HG03520 (cell line): ENCODE measurements at regions not wholly inside any gene's neighbourhood (a gene's known extent, or its start where the extent isn't known, plus 50 kb on each side); places are given as distances from the start of the nearest gene placed in this dataset.

Source experiments
- ATAC-seq: cut with Tn5 transposase; IDR thresholded peaks from one replicate; pipeline ENCODE4 v1.9.1; 2021; ENCODE audit warnings: mild to moderate bottlenecking, moderate library complexity; ENCODE audit not compliant: unreplicated experiment

DNA sequence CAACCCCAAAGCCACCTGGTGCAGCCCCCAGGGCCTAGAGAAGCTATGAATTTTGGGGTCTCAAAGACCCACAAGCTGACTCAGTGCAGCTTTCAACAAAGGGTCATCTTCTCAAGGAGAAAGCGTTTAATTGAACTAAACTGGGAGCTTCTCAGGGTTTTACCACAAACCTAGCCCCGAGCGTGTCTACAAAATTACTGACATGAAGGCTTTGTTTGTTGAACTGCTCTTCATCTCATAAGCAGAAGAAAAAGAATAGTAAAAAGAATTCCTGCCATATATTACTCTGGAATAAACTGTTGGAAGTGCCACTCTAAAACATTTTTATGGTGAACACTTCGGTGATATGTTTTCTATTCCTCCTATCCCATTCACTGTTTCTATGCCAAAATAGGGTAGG lies 50.8 kb upstream of the INCENP start:
- ATAC-seq = no peak

DNA sequence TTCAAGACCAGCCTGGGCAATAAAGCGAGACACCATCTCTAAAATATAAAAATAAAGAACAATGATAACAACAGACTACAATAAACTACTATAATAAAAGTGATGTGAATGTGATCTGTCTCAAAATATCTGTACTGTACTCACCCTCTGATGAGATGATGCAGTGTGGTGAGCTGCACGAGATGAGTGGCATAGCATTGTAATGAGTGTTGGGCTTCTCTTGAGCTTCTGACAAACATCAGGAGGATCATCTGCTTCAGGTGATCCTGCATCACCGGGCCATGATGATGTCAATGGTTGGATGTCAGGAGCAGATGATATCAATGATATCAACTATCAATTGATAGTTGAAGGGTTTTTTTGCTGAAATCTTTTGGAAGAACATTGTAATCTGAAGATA lies 52.4 kb upstream of the INCENP start:
- ATAC-seq = no peak

DNA sequence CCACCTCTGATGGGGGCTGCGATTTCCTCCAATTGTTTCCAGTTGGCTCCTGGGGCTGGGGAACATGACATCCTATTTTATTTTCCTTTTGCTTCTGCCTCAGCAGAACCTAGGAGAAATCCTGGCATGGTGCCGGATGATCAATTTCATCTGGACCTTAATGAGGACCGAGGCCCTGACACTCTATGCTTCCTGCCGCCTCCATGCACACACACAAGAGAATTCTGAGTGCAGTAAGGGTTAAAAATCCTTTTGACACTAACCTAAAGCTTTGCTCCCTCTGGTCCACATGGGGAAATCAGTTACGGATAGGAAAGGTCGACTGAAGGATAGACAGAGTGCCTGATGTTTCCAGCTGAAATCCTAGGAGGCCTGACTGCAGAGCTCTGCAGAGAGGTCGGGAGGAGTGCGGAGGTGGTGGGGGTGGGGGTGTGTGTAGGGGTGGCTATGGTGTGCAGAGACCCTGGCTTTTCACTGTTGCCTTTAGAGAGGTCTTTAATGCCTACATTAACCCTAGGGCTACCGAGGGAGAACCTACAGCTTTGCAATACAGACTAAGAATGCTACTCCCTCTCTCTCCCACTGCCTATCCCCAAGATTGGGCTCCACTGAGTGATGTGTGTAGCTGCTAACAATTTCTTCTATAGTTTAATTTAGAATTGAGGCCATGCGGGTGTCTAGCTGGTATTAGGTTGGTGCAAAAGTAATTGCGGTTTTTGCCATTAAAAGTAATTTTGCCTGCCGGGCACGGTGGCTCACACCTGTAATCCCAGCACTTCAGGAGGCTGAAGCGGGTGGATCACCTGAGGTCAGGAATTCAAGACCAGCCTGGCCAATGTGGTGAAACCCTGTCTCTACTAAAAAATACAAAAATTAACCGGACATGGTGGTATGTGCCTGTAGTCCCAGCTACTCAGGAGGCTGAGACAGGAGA lies 53.6 kb upstream of the INCENP start:
- no peak for ATAC-seq

DNA sequence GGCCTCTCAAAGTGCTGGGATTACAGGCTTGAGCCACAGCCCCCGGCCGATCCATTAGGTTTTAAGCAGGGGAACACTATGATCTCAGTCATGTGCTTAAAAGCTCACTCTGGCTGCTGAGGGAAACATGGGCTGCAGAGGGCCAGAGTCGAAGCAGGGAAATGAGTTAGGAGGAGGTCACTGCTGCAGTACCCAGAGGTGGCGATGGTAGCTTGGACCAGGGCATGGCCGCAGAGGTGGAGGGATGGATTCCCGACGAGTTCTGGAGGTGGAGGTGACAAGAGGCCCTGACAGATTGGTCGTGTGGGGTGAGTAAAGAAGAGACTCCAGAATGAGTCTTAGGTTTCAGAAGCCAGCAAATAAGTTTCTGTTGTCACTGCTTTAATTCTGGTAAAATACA lies 54.4 kb upstream of the INCENP start:
- no peak for ATAC-seq

DNA sequence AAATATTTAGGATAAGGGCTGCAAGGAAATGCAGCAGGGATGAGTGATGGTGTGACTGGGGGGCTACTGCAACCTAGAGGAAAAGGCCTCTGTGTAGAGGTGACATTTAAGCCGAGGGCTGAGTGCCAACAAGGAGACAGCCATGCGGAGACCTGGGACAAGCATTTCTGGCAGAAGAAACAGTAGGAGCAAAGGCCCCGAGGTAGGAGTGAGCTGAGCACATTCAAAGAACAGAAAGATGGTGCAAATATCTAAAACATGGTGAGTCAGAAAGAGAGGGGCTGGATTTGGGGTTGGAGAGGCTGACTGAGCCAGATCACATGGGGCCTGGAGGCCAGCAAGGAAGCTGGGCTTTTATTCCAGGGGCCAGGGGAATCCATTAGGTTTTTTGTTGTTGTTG lies 55.1 kb upstream of the INCENP start:
- ATAC-seq = no peak

DNA sequence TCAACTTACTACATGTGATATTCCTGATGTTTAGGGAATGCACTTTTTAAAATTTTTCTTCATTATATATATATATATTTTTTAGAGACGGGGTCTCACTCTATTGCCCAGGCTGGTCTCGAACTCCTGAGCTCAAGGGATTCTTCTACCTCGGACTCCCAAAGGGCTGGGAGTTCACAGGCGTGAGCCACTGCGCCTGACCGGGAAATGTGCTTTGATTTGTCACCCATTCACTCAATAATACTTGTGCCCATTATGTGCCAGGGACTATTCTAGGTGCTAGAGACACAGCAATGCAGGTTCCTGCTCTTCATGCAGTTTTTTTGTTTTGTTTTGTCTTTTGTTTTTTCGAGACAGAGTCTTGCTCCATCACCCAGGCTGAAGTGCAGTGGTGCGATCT lies 56.1 kb upstream of the INCENP start:
- no peak for ATAC-seq

DNA sequence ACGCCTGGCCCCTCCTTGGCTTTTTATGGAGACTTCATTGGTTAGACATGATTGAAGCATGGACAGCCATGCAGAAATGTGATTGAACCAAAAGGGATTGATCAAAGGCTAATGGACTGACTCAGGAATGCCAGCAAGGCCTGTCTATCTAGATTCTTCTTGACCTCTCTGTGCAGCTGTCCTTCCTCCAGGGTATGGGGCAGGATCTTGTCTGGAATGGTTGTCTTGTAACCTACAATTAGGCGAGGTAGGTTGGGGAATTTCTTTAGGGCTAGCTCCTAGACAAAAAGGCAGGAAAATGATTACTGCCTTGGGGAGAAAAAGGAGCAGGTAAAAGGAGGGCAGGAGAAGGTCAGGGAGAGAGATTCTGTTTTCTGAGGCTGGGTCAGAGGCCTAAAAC lies 59.6 kb upstream of the INCENP start:
- no peak for ATAC-seq

DNA sequence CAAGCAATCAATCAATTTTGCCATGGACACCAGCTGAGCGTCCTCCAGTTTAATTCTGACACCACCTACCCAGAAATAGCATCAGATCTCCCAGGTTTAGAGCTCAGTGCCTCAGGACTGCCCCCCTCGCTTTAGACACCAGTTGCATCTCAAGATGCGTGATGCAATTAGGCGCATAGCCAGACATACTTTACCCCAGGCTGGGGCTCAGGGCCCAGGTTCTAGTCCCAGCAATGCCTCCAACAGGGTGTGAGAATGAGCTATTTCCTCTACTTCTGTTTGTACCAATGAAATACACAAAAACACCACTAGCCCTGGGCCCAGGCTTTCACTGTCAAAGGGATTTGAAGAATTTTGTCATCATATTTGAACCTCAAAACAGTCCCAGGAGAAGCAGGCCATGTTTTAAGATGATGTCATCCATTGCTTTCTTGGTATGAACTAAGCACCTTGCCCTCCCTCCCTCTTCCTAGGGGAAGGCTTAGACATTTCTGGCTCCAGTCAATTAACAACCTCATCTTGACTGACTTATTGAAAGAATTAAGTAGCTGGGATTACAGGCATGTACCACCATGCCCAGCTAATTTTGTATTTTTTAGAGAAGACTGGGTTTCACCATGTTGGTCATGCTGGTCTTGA lies 61.5 kb upstream of the INCENP start:
- no peak for ATAC-seq

DNA sequence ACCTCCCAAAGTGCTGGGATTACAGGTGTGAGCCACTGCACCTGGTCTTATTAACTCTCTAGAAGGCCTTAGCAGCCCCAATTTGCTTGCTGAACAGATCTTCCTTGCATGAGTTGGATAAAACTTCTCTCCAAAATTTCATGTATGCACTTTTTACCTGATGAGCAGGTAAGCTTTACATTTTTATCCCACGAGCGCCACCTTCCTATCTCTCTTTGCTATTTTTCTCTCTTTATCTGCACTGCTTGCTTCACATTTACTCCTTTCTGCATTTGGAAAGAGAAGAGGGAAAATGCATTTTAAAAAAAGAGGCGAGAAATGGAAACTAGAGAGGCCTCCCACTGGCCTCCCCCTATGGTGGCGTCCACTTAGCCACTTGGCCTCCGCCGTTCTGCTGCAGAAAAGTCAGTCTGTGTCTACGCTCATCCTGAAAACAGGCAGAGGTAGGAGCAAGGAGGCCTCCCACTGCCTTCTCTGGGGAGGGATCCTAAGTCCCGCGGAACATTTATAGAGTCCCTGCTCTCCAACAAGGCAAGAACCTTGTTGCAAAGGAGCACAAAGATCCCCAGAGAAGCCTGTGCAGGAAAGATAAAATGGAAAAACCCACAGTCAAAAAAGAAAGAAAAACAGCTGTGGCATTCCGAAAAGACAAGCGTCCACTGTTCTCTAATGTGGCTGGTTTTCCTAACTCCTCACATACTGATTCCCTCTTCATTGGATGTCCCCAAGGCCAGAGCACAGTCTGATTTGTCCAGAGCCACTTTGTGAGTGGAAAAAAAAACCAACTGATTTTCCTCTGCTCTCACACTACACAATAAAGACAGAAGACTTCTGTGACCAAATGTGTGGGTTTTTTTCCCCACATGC lies 62.2 kb upstream of the INCENP start:
- no peak for ATAC-seq

DNA sequence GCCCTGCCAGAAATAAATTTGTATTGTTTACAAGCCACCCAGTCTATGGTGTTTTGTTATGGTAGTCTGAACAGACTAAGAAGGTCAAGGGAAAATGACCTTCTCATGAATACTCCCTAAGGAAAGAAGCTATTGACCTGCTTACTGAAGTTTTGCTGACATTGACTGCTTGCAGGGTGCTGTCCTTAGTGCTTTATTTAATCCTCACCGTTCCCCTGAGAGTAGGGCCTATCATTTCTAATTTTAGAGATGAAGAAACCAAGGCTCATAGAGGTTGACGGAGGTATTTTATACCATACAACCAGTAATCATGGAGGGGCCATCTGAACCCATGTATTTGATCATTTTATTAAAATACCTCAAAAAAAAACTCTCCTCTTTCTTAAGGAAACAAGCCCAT lies 66.7 kb upstream of the INCENP start:
- ATAC-seq = no peak

DNA sequence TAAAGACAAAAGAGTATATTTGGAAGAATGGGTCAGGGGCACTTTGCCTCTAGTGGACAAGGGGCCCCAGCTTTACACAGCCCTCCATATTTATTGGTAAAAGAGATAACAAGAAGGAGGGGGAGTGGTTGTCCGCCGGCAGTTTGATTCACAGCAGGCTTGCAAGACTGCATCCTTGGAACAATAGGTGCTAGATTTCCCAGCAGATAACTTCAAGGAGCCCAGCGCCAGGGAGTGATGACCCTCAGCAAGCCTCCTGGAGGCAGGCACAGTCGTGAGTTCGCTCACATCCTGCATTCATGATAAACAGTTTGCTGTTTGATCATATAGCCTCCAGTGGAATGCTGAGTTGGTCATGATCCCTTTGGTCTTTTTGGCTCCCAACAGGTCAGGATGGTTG lies 67.8 kb upstream of the INCENP start:
- ATAC-seq = no peak

DNA sequence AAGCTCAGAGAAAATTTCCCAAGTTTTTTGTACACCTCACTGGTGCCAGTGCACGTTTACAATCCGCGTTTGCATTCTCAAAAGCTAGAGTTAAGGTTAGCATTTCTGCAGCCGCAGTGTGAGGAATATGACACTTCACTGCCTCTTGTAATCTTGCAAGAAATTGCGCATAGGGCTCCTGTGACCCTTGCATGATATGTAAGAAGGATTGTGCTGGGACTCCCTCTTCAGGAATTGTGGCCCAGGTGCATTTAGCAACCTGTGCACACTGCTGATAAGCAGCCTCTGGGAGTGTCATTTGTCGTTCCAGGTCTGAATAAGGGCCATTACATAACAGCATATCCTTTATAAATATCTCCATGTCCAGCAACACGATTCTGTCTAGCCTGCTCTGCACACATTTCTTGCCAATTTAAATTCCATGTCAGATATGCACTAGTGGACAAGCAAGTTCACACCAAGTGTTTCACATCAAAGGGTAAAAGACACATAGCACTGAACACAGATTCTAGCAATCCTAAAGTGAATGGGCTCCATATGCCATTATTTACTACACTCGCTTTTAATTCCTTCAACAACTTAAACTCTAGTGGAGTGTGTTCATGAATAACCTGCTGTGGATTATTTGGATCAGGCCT lies 69.2 kb upstream of the INCENP start:
- no peak for ATAC-seq

DNA sequence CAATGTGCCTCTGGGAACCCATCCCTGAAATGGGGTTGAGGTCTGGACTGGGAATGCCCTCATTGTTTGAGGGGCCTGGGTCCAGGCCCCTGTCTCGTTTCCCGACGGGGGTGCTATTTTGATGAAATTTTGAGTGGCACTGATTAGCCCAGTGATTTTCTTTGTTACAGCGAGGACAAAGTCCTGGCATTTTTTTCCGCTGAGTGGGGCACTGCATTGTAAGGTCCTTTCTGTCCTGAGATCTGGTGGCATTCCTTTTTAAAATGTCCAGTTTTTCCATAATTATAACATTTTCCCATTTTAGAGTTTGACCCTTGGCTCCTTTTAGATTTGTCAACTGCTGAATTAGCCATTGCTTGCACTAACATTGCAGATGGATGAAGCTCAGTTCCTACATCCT lies 69.7 kb upstream of the INCENP start:
- ATAC-seq = no peak

DNA sequence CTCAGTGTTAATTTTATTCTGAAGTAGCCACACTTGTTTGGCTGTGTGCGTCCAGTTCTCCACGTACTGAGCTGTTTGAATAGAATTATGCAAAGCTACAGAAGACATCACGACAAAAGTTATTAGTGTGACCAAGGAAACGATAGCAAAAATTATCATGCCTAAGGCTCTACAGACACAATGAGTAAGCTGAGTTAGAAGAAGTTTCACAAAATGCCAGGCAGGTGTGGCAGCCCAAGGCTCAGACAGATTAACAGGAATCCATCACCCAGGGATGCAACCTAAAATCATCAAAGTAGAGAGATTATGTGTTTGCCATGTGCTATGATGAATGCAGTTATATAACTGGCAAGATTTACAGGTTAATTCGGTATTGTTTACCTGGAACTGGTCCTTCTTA lies 73.1 kb upstream of the INCENP start:
- no peak for ATAC-seq

DNA sequence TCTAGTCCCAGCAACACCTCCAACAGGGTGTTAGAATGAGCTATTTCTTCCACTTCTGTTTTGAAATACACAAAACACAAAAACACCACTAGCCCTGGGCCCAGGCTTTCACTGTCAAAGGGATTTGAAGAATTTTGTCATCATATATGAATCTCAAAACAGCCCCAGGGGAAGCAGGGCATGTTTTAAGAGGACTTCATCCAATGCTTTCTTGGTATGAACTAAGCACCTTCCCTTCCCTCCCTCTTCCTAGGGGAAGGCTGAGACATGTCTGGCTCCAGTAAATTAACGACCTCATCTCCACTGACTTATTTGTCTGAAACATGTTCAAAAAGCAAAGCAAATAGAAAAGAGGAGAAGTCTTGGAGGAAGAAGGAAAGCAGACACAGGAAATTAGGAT lies 75.7 kb upstream of the INCENP start:
- ATAC-seq = no peak

DNA sequence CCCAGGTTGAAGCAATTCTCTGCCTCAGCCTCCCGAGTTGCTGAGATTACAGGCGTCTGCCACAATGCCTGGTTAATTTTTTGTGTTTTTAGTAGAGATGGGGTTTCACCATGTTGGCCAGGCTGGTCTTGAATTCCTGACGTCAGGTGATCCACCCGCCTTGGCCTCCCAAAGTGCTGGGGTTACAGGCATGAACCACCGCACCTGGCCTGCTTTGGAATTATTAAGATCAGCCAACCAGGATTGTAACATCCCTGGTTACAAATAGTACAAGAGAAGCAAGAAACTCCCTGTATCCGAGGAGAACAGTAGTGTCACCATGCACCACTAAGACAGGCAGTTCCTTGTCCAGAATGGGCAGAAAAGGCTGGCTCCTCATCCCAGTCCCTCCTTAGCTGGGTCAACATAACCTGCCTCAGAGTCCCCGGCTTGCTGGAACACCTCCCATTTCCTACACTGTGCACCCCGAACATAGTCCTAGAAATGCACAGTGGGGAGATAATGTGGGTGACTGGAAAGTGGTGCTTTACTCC lies 77.2 kb upstream of the INCENP start:
- ATAC-seq = no peak

DNA sequence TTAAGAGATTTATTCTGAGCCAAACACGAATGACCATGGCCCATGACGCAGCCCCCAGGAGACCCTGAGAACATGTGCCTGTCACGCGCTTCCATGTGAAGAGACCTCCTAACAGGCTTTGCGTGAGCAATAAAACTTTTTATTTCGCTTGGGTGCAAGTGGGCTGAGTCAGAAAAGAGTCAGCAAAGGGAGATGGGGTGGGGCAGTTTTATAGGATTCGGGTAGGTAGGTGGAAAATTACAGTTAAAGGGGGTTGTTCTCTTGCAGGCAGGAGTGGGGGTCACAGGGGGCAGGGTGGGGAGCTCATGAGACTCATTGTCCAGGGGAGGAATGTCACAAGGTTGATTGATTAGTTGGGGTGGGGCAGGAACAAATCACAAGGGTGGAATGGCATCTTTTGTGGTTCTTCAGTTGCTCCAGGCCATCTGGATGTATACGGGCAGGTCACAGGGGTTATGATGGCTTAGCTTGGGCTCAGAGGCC lies 77.2 kb upstream of the FTH1 start:
- no peak for ATAC-seq

DNA sequence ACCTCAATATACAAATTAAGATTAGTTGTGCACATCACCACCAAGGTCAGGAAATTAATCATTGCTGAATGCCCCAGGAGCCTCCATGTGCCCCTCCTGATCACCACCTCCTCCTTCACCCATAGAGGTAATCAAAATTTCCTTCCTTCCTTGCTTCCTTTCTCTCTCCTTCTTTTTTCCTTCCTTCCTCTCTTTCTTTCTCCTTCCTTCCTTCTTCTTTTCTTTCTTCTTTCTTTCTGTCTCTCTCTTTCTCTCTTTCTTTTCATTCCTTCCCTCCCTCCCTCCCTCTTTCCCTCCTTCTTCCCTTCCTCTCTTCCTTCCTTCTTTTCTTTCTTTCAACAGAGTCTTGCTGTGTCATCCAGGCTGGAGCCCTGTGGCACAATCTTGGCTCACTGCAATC lies 67.9 kb upstream of the FTH1 start:
- ATAC-seq = no peak

DNA sequence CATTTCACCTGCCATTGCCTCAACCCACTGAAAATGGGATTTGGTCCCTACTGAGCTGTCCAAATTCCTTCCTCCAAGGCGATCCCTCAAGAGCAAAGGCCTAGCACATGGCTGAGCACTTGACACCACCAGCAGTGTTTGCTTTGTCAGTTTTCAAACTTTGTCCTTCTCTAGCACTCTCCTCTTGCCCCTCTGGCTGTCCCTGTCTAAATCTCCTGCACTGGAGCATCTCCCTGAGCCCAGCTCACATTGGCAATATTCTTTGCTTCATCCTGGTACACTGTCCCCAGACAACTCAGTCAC lies 66.6 kb upstream of the FTH1 start:
- no peak for ATAC-seq

DNA sequence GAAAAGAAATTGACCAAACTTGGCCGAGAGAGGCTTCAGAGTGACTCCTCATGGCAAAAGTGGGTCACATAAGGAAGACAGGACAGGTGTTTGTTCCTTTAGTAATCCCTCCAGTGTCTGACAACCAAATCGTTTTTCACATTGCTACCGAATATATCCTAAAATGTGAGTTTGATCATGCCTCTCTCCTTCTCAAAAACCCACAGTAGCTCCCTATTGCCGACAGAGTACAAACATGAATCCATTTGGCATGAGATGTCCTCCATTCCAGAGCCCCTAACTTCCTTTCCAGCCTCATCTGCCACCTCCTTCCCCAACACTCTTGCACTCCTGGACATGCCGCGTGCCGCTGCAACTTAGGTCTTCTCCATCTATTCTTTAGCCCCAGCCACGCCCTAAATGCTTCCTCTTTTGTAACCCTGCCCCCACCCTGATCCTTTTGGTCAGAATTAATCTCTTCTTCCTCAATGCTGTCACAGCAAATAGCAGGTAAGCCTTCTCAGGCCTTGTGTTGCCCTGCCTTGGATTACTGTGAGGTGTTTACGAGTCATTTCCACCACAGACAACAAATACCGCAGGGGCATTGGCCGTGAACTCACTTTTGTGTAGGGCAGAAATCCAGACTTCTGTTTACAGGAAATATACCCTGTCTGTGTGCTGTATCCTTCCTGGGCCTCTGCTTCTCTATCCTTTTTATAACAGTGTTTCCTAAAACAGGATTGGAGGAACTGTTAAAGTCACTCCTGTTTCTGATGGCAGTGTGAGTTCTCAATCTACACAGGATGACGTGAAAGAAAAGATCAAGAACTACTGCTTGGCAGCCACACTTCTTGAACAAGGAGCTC lies 66.0 kb upstream of the FTH1 start:
- ATAC-seq = no peak
